NCI-H524 treated with DMSO at 0.1 percent for 48 hours (cell line): ENCODE measurements at regions not wholly inside any gene's neighbourhood (a gene's known extent, or its start where the extent isn't known, plus 50 kb on each side); places are given as distances from the start of the nearest gene placed in this dataset.
"Not testable (repeated sequence)": the region's sequence is repeated elsewhere in the genome, so short reads cannot be mapped to it uniquely, and the experiment has no call there.

Experiments used
- DNase-seq: peaks from one replicate; lab custom pipeline; 2025; lab: John Stamatoyannopoulos, UW

DNA sequence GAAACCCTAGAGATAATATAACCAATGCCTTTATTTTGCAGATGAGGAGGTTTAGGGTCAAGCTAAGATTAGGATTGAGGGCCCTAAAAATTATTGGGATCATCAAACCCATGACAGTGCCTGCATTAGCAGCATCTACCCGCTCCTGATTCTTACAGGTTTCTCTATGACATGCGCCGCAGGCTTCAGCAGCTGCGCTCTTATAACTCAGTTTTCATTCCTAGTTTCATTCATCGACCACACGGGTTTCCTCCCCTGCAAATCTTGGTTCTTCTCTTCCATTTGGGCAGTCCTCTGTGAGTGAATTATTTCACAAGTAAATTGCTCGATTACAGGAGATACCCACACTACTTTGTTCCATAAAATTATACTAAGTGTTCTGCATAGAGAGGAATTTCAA is 137.2 kb downstream of the SLC24A2 start:
- DNase-seq: no peak

DNA sequence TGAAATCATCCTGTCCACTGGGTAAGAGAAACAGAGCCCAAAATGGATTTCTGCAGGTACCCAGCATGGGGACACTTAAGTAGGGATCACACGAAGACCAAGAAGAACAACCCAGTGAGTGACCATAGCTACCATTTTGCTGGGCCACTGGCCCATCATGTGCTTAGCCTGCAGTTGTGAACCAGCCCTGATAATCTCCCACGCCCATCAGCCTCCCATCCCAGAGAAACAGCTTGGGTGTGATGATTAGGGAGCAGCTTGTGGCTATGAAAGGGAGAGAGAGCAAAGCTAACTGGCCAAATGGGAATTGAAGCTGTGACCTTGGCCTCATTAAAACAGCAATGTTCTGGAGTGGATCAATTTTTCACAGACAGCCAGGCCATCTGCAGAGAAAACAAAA is 138.5 kb downstream of the SLC24A2 start:
- no peak for DNase-seq

DNA sequence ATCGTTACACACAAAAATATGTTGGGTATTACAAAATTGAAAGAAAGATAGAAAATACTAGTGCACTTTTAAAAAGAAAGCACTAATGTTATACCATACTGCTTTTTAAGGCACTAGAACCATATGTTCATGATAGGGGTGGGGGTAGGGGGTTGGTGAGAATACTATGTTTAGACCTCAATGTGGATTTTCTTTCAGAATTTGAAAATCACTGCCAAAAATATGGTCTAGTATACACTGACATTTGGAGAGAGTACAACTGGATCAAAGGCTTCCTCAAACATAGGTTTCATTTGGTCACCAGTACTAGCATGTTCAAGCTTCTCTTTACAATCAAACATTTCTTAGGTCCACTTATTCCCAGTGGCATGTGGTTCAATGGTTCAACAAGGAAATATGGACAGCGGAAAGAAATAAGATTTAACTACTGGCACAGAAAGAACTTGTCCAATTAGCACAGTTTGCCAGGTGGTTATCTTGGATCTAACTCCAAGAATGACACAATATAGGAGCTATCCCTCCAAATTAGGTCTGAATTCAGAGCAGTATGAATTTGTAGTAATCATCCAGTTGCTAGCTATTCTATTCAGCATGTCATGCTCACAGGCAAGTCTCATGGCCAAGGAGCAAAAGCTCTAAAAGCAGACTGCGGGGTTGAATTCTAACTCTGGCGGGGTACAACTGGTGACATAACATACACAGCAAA is 139.3 kb downstream of the SLC24A2 start:
- DNase-seq: no peak

DNA sequence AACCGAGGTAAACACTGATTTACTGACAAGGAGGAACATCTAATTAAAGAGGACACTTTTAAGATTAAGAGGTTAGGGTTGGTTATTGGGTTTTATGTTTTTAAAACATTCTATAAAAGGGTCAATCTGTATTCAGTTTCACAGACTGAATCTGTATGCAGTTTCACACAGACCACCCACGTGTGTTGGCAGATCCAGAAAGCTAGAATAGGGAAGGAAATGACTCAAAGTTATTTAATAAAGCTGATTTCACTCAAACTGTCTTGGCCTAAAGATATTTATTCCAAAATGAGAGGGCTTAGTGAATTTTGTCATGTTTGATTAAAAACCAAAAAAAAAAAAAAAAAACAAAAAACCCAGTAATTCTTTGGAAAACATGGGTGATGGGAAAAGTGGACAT is 140.2 kb downstream of the SLC24A2 start:
- no peak for DNase-seq

DNA sequence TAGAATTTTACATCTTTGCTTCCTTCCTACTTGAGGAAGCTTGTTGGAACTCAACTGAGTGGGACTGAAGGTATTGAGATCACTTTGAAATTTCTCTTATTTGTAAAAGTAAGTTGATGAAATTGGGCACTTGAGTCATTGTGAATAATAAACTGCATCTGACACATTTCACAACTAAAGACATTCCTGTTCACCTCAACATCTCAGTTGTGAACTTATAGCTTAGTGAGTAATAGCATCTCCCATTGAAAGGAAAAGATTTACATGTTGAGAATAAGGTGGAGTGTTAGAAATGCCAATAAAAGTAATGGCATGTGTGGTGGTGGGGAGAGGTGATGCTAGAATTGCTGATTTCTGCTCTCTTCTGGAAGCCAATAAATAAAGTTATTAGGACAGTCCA is 145.0 kb downstream of the SLC24A2 start:
- DNase-seq: no peak

DNA sequence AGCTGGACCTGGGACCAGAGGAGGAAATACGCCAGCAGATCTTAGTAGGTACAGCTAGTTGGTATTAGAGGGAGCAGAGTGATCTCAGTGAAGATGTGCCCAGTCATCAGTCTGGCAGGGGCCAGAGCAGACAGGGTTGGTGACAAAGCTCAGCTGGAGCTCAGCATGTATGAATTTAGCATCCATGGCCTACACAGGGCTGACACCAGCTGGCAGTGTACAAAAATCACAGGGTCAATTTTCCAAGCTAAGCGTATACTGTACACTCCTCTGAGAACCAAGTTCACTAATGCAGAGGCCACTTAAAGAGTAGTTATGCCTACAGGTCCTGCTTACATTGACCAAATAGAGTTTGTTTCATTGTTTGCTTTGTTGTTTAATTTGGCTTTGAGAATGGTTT is 146.6 kb downstream of the SLC24A2 start:
- DNase-seq: no peak

DNA sequence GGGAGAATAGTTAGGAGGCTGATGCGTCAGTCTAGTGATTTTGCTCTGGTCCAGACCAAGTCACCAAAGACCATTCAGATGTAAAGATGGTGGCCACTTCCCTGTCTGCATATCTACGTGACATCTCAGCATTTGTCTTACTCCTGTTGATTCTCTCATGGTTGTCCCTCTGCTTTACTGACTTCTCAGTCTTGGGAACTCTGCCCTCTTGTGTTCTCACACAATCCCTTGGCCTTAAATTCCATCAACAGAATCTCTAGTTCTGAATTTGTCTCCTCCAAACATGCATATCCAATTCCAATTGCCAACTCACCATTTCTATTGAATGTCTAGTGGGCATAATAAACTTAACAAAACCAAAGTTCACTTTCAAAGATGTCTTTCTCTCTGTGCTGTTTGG is 147.8 kb downstream of the SLC24A2 start:
- DNase-seq: no peak

DNA sequence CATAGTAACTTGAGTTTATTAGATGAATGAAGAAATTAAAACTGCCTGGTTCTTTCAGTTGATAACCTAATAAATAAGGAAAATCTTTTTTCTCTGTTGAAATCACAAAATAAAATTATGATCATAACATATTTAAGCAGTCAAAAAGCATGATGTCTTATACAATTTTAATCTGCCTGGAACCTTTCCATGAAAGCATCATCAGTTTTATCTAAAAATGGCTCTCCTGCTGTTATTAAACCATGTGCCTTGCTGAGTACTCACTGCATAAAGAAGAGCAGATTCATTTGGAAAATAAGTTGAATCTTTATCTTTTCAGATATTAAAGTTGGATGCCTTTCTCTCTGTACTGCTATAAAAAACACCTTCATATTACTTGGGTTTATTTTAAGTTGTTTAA is 148.8 kb downstream of the SLC24A2 start:
- DNase-seq: no peak

DNA sequence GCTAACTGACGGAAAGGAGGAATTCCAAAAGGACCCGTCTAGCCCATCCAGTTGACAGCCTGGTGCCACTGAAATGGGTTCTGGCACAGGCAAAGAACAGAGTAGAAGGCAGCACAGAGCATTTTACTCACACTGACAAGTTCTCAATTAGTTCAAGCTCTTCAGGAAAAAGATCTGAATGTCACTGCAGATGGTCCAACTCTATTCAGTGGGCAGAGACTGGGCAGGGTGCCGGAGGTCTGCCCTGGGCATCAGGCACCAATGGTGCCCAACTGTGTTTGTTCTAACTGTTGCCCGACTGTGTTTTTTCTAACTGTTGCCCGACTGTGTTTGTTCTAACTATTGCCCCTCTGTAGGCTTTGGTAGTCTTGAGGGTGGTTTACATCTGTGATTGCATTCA is 151.8 kb downstream of the SLC24A2 start:
- DNase-seq: no peak

DNA sequence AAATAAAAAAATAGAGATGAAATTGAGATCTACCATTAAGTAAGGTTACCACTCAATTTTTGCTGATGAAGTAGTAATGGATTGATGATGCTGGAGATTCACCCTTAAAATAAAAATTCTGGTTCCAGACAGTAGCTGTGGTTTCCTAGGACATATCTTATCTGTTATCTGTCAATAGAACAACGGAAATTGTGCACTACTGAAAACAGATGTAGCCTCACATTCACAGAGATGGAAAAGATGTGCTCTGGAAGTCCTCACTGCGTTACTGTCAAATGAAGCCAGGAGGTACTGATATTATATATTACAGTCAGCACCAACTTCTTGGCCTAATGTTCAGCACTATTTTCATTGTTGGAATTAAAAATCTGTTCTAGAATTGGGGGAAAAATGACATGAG is 154.0 kb downstream of the SLC24A2 start:
- DNase-seq: no peak

DNA sequence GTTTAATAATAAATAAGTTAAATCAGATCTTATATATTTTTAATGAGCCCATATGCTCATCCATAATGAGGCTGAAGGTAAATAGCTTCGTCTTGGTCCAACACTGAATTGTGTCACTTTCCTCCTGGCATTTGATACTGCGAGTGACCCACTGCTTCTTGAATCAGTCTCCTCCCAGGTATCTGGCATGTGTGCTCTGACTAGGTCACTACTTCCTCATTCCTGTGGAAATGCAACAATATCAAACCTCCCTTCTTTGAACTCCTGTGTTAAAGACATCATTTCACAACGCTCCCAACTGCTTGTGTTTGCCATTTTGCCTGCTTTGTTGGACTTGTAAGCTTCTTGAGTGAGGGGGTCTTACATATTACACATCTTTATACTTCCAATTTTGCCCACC is 157.7 kb downstream of the SLC24A2 start:
- no peak for DNase-seq

DNA sequence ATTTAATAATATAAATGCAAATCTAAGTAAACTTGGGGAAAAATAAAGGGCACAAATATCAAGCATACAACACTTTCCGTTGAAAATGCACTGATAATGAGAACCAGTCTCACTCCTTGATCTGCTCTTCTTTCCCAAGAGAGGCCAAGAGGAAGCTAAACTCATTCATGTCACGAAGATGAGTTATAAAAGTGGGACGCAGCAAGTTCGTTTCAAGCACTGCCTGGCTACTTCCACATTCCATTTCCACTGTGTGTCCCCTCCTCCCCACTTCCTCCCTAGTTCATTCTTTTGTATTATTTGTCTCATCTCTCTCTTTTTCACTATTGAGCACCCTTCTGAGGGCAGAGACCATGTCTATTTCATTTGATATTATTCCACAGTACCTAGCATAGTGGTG is 158.1 kb downstream of the SLC24A2 start:
- no peak for DNase-seq

DNA sequence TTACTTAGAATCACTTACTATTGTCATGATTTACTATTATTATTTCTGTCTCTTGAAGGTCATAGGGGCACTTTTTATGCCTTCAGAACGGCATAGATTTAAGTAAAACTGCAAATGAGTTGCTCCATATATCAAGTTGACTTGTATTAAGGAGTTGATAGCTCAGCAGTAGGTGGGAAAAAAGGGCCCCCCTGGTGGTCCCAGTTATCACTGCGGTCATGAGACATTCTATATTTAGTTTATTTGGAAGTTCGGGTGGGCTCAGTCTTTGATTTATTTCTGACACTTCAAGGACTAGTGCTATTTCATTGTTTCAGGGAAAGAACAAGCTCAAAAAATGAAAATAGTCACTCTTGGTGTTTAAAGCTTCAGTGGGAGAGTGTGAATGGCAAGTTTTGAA is 159.3 kb downstream of the SLC24A2 start:
- no peak for DNase-seq

DNA sequence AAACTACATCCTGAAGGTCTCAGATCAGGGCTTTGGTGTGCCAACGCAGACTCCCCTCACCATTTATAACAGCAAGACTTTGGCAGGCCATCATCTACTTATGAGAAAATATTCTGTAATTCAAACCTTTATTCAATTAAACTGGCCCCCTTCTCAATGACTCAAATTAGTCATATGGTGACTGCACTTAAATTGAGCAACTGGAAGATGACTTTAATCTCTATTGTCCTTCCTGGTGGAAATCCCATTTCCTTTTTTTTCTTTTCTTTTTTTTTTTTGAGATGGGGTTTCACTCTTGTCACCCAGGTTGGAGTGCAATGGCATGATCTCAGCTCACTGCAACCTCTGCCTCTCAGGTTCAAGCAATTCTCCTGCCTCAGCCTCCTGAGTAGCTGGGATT is 163.4 kb downstream of the SLC24A2 start:
- DNase-seq: not testable (repeated sequence)

DNA sequence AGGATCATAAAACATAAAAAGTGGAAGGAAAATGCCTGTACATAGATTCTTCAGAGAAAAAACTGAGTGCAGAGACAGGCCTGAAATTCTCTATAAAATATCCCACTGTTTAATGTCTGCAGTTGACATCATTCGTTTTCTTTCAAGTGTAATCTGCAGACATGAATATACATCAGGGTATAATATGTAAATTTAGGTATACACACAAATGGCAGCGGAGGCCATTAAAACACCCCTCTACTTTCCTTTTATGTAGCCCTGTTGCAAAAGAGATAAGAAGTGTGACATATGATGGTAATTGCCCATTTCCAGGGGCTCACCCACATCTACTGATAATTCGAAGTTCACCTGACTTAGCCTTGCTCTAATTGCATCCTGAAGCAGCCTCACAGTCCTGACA is 164.3 kb downstream of the SLC24A2 start:
- no peak for DNase-seq

DNA sequence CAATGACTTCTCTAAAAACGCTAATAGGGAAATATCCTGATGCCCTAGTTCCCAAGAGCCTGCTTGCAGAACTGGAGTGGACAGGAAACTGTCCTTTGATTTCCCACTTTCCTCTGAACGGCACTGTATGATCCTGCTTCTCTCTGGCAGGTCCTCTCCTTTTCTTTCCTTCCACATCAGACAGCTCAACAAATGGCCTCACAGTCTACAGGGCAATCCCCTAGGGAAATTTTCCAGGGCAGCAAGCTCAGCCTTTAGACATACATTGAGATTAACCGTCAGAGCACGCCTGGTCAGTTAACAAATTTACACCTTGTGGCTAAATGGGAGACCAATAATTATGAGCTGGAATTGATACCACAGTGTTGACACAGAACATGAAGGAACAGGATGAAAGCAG is 164.9 kb downstream of the SLC24A2 start:
- DNase-seq: no peak

DNA sequence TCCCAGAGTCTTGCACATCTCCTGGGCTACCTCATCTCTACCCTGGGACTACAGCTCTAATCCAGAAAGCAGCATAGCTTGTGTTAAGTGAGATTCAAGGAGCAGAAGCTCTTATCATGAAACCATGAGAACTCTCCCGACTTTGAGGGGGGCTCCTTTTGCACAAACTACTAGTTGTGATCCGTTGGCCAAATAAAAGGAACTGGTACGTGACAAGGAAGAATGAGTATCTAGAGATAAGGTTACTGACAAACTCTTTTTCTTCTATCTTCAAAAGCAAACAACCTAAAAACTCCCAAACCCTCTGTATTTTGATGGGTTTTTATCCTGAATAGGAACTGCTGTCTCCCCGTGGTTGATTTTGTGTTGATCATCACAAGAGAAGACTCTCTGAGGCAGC is 168.5 kb downstream of the SLC24A2 start:
- no peak for DNase-seq

DNA sequence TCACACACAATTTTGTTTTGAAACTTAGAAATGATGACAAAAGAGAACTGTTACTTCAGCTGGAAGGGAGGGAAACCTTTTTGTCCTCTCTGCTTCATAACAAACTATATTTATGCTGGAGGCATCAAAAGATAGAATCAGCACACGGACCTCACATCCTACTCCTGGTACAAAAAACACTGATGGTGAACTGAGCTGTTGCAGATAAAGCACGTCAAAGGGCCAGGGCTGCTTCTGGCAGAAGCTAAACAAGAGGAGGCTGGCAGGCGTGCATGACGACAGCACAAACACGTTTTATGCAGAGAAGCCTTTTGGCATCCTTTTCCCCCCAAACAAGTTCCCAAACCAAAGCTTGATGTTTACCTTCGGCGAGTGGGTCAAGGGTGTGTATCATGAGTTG is 169.6 kb downstream of the SLC24A2 start:
- DNase-seq: no peak

DNA sequence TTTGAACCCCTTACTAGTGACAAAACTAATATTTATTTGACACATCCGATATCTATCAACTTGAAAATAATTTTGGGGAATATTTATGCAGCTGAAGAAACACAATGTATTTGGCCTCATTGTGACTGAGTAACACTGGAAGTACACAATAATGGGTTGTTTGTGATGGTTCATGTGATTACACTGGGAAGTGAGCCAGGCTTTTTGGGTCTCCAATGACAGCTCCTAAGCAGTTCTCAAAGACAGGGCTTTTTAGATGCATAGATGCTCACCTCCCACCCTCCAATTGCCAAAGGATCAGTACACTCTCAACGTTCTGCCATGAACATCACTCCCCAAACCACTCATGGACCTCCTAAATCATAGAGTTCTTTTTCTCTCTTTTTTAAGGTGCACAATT is 170.0 kb downstream of the SLC24A2 start:
- DNase-seq: no peak

DNA sequence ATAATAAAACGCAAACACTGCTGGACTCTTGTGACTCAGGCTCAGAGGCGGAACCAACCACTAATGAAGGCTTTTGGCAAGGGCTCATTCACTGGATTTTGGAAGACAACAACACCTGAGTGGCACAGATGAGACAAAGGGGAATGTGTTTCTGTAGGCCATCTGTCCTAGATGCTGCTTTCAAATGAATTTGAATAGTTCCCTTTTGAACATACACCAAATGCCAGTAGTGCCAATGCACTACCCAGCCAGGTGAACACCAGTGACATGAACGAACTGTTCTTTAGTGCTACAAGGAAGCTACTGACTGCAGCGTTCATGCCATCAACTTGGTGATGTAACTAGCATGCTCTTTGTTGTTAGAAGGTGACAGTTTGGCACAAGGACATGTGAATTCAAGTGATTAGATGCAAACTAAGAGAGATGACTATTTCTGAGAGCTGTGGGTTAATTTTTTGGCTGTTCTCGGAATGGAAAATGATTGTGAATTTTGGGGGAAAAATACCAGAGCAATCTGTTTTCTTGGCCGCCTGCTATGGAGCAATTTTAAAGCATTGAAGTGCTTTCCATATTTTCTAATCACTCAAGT is 173.7 kb downstream of the SLC24A2 start:
- no peak for DNase-seq

DNA sequence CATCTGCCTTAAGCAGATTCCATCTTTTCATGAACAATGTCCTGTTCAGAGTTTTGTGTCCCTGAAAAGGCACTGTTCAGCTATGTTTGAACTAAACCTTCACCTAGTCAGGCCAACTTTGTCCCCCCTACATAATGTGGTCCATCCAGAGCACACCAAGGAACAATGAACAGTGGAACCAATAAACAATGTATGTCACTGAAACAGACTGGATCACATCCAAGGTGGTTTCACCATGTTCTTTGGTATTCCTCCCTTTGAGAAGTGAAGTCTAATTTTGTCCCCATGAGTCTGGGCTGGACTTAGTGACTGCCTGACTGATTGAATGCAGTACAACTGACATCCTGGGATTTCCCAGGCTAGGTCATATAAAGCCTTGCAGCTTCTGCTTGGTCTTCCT is 174.5 kb downstream of the SLC24A2 start:
- DNase-seq: no peak

DNA sequence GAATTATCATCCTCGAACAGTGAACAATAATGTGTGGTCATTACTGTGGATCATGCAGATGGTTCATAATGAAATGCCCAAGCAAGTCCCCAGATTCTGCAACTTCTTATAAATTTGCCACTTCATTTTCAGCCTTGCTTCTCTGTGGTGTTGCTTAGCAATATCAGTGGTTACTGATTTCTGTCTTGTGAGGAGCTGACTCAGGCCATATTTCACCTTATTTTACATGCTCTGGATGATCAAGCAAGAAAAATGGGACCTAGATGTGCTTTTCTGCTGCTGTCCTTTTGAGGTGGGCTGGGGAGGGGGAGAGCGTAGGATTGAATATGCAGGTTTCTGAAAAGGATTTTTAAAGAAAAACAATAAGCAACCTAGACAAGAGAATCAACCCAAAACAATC is 188.3 kb downstream of the SLC24A2 start:
- no peak for DNase-seq

DNA sequence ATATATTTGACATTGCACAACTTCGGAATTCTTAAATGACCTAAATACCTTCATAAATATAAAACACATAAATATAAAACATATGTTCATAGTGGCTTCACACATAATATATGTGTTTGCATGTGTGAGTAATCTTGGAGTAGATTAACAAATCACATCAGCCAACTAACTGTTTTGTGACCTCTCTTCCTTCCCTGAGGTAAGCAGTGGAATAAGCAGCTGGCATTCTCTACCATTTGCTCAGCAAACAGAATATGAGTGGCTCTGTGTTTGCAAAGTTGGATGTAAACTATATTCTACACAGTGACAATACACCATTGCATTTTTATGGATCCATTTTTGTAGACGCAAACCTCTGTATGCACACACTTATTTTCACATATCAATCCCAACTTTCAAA is 189.9 kb downstream of the ACER2 start:
- DNase-seq: no peak

DNA sequence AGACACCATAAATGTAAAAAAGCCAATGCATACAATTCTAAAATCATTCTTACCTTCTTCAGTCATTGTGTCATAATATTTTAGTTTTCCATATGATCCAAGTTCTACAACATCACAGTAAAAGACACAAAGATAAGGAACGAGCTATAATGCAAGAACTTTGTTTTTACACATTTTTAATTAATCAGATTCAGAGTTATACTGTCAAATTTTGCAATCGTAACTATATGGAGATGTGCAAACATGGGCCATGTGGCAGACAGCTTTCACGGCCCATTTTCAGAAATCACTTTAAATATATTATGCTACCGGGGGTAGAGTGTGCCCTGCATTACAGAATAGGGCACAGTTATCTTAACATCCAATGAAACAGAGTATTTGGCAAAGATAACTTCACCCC is 188.4 kb downstream of the ACER2 start:
- DNase-seq: no peak
